K562 (cell line): ENCODE measurements at regions not wholly inside any gene's neighbourhood (a gene's known extent, or its start where the extent isn't known, plus 50 kb on each side); places are given as distances from the start of the nearest gene placed in this dataset.

Experiments
- CTBP1 ChIP-seq: fragments of 450-650 bp; IDR thresholded peaks from 2 replicates; pipeline ENCODE4 v1.6.1; 2016; ENCODE audit warnings: borderline replicate concordance
- GABPA ChIP-seq: fragments of 200-800 bp; sonication (Bioruptor generic); conservative IDR thresholded peaks from 2 replicates; pipeline ENCODE4 v1.6.1; 2016; ENCODE audit warnings: low read depth, missing genetic modification characterization, missing compliant biosample characterization
- RFX5 ChIP-seq: IDR thresholded peaks from 2 replicates; pipeline ENCODE4 v1.6.1; 2011; ENCODE audit warnings: low read depth, mild to moderate bottlenecking, improper control_type of control experiment, low read length
- TF ChIP-seq, protein P1 (sequence below), 3 experiments: IDR thresholded peaks in 2 of 3; conservative IDR thresholded peaks in 1 of 3; 2 replicates each; pipeline ENCODE4 v1.5.1; 2011 to 2012; ENCODE audit warnings: low read length in 3 of 3, mild to moderate bottlenecking in 3 of 3, control low read depth in 2 of 3, improper control_type of control experiment in 1 of 3, inconsistent platforms in 1 of 3, low read depth in 1 of 3, mixed read lengths in 1 of 3, moderate library complexity in 1 of 3; ENCODE audit not compliant: insufficient read depth in 2 of 3

- TF ChIP-seq, protein P1, sequence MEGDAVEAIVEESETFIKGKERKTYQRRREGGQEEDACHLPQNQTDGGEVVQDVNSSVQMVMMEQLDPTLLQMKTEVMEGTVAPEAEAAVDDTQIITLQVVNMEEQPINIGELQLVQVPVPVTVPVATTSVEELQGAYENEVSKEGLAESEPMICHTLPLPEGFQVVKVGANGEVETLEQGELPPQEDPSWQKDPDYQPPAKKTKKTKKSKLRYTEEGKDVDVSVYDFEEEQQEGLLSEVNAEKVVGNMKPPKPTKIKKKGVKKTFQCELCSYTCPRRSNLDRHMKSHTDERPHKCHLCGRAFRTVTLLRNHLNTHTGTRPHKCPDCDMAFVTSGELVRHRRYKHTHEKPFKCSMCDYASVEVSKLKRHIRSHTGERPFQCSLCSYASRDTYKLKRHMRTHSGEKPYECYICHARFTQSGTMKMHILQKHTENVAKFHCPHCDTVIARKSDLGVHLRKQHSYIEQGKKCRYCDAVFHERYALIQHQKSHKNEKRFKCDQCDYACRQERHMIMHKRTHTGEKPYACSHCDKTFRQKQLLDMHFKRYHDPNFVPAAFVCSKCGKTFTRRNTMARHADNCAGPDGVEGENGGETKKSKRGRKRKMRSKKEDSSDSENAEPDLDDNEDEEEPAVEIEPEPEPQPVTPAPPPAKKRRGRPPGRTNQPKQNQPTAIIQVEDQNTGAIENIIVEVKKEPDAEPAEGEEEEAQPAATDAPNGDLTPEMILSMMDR (IDR thresholded peaks at IDR 0.05 in 2 of 3, conservative IDR thresholded peaks at IDR 0.05 in 1 of 3; ENCODE audit: insufficient read depth in 2 of 3, low read depth in 1 of 3, low read length in 3 of 3), result no peak
- TF ChIP-seq GABPA, result no peak
- no peak for TF ChIP-seq CTBP1
- no peak for TF ChIP-seq RFX5
These were observed 186.3 kb upstream of the ATP11B start for GRCh38 chr3:182606905-182607504.
